MM.1S (cell line): ENCODE measurements at regions not wholly inside any gene's neighbourhood (a gene's known extent, or its start where the extent isn't known, plus 50 kb on each side); places are given as distances from the start of the nearest gene placed in this dataset.

Source experiments
- EZH2 ChIP-seq: fragments of 300-600 bp; sonication (generic); optimal IDR thresholded peaks from 2 replicates; pipeline ENCODE3; 2017; ENCODE audit warnings: low read depth, mild to moderate bottlenecking, antibody characterized with exemption, low read length, mixed read lengths
- TF ChIP-seq, protein P1 (sequence below): fragments of 300-600 bp; sonication (generic); IDR thresholded peaks from 2 replicates; pipeline ENCODE4 v1.5.1; 2016; ENCODE audit warnings: antibody characterized with exemption, low read length, mixed read lengths

GRCh38 chr5:133682451-133682850, 70.1 kb upstream of the FSTL4 start:
- TF ChIP-seq, protein P1, sequence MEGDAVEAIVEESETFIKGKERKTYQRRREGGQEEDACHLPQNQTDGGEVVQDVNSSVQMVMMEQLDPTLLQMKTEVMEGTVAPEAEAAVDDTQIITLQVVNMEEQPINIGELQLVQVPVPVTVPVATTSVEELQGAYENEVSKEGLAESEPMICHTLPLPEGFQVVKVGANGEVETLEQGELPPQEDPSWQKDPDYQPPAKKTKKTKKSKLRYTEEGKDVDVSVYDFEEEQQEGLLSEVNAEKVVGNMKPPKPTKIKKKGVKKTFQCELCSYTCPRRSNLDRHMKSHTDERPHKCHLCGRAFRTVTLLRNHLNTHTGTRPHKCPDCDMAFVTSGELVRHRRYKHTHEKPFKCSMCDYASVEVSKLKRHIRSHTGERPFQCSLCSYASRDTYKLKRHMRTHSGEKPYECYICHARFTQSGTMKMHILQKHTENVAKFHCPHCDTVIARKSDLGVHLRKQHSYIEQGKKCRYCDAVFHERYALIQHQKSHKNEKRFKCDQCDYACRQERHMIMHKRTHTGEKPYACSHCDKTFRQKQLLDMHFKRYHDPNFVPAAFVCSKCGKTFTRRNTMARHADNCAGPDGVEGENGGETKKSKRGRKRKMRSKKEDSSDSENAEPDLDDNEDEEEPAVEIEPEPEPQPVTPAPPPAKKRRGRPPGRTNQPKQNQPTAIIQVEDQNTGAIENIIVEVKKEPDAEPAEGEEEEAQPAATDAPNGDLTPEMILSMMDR: no peak
- no peak for TF ChIP-seq EZH2
